OCI-LY3 (cell line): ENCODE measurements at regions not wholly inside any gene's neighbourhood (a gene's known extent, or its start where the extent isn't known, plus 50 kb on each side); places are given as distances from the start of the nearest gene placed in this dataset.
"Not testable (repeated sequence)": the region's sequence is repeated elsewhere in the genome, so short reads cannot be mapped to it uniquely, and the experiment has no call there.

Experiments used
- H2AFZ ChIP-seq: fragments of 200-600, 300-600 bp; shearing (Covaris generic); 2 replicates; pipeline ENCODE4 v1.6.0; 2014; ENCODE audit warnings: antibody characterized with exemption, low read depth, low read length
- H3K27ac ChIP-seq: fragments of 200-600, 300-600 bp; sonication (generic); 2 replicates; pipeline ENCODE4 v1.5.1; 2014; ENCODE audit warnings: mild to moderate bottlenecking, low read length, moderate library complexity, mixed read lengths
- H3K27me3 ChIP-seq: fragments of 200-600, 300-600 bp; sonication (generic); 2 replicates; pipeline ENCODE4 v1.6.1; 2014; ENCODE audit warnings: low read depth, low read length, mixed read lengths
- H3K36me3 ChIP-seq: fragments of 200-600, 300-600 bp; sonication (generic); replicated peaks from 2 replicates; pipeline ENCODE3; 2014; ENCODE audit warnings: low read depth, low read length, mixed read lengths
- H3K4me1 ChIP-seq: fragments of 300-600, 200-600 bp; sonication (generic); 2 replicates; pipeline ENCODE4 v1.6.1; 2014; ENCODE audit warnings: low read length, mixed read lengths
- H3K4me2 ChIP-seq: fragments of 200-600, 300-600 bp; sonication (generic); 2 replicates; pipeline ENCODE4 v1.6.1; 2014; ENCODE audit warnings: low read length, mixed read lengths
- H3K4me3 ChIP-seq: fragments of 300-600, 200-600 bp; sonication (generic); 2 replicates; pipeline ENCODE4 v1.5.1; 2014; ENCODE audit warnings: antibody characterized with exemption, mild to moderate bottlenecking, low read length, moderate library complexity
- H3K79me2 ChIP-seq: fragments of 300-600, 200-600 bp; shearing (Covaris generic); 2 replicates; pipeline ENCODE4 v1.6.1; 2014; ENCODE audit warnings: mild to moderate bottlenecking, low read length, mixed read lengths
- H3K9ac ChIP-seq: fragments of 300-600, 200-600 bp; shearing (Covaris generic); 2 replicates; pipeline ENCODE4 v1.6.0; 2014; ENCODE audit warnings: mild to moderate bottlenecking, low read length, moderate library complexity
- H3K9me3 ChIP-seq: fragments of 200-600, 300-600 bp; shearing (Covaris generic); 2 replicates; pipeline ENCODE4 v1.6.1; 2014; ENCODE audit warnings: low read length, mixed read lengths; ENCODE audit not compliant: insufficient read depth
- H4K20me1 ChIP-seq: fragments of 200-600, 300-600 bp; sonication (generic); 2 replicates; pipeline ENCODE4 v1.6.1; 2016; ENCODE audit warnings: low read length, mixed read lengths; ENCODE audit not compliant: insufficient read depth
- EZH2phosphoT487 ChIP-seq: fragments of 200-600 bp; shearing (Covaris generic); IDR thresholded peaks from 2 replicates; pipeline ENCODE4 v1.6.1; 2018; ENCODE audit warnings: antibody characterized with exemption, mixed run types, low read depth
- TF ChIP-seq, protein P1 (sequence below): fragments of 200-600, 300-600 bp; sonication (generic); IDR thresholded peaks from 2 replicates; pipeline ENCODE4 v1.5.1; 2014; ENCODE audit warnings: antibody characterized with exemption, low read length, low read depth

DNA sequence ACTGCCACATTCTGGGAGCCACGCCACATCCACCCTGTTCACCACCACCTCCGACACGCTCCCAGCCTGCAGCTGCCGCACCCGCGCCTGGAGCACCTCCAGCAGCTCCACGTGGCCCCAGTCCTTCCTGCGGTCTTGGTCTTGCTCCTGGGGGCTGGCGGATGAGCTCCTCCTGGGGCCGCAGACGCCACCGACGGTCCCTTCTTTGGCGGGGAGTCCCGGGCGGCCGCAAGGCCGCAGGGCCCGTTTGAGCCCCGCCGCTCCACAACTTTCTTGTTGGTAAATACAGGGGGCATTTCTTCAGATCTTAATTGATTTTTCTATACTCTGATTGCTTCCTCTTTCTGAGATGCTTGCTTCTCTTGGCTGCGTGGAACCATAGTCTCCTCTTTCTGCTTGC is 75.3 kb upstream of the MED13 start:
- Histone ChIP-seq H4K20me1 (no peaks in the 10 kb centered on the region), H3K4me2 (no peak overlapping the region), H2AFZ (no peak overlapping the region), H3K27me3 (0 out of 2 replicates have a peak, but pooled peaks cover 2% of the 10 kb centered on the region), H3K36me3 (no peaks in the 10 kb centered on the region), H3K79me2 (no peaks in the 10 kb centered on the region), H3K9ac (no peak overlapping the region), H3K4me1 (no peaks in the 10 kb centered on the region), H3K9me3 (no peaks in the 10 kb centered on the region), H3K4me3 (no peak overlapping the region), H3K27ac (no peak overlapping the region)
- TF ChIP-seq, protein P1, sequence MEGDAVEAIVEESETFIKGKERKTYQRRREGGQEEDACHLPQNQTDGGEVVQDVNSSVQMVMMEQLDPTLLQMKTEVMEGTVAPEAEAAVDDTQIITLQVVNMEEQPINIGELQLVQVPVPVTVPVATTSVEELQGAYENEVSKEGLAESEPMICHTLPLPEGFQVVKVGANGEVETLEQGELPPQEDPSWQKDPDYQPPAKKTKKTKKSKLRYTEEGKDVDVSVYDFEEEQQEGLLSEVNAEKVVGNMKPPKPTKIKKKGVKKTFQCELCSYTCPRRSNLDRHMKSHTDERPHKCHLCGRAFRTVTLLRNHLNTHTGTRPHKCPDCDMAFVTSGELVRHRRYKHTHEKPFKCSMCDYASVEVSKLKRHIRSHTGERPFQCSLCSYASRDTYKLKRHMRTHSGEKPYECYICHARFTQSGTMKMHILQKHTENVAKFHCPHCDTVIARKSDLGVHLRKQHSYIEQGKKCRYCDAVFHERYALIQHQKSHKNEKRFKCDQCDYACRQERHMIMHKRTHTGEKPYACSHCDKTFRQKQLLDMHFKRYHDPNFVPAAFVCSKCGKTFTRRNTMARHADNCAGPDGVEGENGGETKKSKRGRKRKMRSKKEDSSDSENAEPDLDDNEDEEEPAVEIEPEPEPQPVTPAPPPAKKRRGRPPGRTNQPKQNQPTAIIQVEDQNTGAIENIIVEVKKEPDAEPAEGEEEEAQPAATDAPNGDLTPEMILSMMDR: no peak
- no peak for TF ChIP-seq EZH2phosphoT487

- H3K4me2 ChIP-seq, H3K79me2 ChIP-seq, H3K9me3 ChIP-seq, H3K36me3 ChIP-seq, H3K4me1 ChIP-seq, H3K27ac ChIP-seq, H3K4me3 ChIP-seq, H3K9ac ChIP-seq, H3K27me3 ChIP-seq, H4K20me1 ChIP-seq, H2AFZ ChIP-seq: not testable (repeated sequence)
Measured at GRCh38 chr17:62139690-62140354, 74.7 kb upstream of the MED13 start.

- TF ChIP-seq, protein P1: no peak
- no peak for TF ChIP-seq EZH2phosphoT487
- Histone ChIP-seq H3K27me3 (0 out of 2 replicates have a peak, but pooled peaks cover 2% of the 10 kb centered on the region), H3K79me2 (no peaks in the 10 kb centered on the region), H3K4me2 (no peak overlapping the region), H3K9me3 (no peaks in the 10 kb centered on the region), H3K27ac (no peak overlapping the region), H2AFZ (no peak overlapping the region), H3K36me3 (no peaks in the 10 kb centered on the region), H3K9ac (no peak overlapping the region), H3K4me3 (no peak overlapping the region), H3K4me1 (no peaks in the 10 kb centered on the region), H4K20me1 (no peaks in the 10 kb centered on the region)
Measured at GRCh38 chr17:62139141-62139540, 74.1 kb upstream of the MED13 start.

- not testable (repeated sequence) for H3K27ac ChIP-seq, H3K27me3 ChIP-seq, H3K9me3 ChIP-seq, H4K20me1 ChIP-seq, H3K36me3 ChIP-seq, H3K4me1 ChIP-seq, H3K9ac ChIP-seq, H3K4me2 ChIP-seq, H2AFZ ChIP-seq, H3K4me3 ChIP-seq, H3K79me2 ChIP-seq
Measured at GRCh38 chr17:62138676-62139121, 73.6 kb upstream of the MED13 start.

DNA sequence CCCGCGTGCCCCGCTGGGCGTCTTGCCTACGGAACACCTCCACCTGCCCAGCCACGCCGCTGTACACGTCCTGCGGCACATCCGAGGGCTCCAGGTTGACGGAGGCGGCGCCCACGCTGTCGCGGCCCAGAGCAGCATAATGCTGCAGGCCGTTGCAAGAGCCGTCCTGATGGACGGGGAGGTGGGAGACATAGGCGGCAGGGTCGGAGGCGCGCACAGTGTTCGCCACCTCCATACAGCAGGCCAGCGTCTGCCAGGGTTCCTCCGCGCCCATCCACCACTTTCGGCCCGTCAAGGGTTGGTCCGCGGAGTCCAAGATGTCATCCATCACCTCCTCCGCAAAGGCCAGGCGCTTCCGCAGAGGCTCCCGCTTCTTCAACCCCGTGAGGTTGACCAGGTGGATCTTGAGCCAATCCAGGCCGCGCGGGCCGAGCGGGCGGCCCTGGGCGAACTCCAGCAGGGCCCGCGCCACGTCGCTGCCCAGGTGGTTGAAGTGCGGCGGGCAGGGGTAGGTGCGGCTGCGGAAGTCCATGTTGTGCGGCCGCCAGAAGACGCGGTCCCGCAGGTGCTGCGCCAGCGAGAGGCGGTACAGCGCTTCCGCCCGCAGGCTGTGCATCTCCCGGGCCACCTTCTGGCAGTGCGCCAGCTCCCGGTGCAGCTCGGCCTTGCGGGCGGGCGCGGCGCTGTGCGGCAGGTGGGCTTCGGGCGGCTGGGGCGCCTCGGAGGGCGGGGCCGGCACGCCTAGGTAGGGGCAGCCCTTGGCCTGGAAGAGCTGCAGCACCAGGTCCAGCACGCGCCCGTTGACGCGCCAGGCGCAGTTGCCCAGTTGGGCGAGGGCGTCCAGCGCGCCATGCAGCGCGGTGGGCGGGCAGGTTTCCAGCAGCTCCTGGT is 72.9 kb upstream of the MED13 start:
- not testable (repeated sequence) for H3K79me2 ChIP-seq, H2AFZ ChIP-seq, H3K4me1 ChIP-seq, H3K9ac ChIP-seq, H3K36me3 ChIP-seq, H3K27ac ChIP-seq, H3K4me2 ChIP-seq, H4K20me1 ChIP-seq, H3K27me3 ChIP-seq, H3K4me3 ChIP-seq, H3K9me3 ChIP-seq

DNA sequence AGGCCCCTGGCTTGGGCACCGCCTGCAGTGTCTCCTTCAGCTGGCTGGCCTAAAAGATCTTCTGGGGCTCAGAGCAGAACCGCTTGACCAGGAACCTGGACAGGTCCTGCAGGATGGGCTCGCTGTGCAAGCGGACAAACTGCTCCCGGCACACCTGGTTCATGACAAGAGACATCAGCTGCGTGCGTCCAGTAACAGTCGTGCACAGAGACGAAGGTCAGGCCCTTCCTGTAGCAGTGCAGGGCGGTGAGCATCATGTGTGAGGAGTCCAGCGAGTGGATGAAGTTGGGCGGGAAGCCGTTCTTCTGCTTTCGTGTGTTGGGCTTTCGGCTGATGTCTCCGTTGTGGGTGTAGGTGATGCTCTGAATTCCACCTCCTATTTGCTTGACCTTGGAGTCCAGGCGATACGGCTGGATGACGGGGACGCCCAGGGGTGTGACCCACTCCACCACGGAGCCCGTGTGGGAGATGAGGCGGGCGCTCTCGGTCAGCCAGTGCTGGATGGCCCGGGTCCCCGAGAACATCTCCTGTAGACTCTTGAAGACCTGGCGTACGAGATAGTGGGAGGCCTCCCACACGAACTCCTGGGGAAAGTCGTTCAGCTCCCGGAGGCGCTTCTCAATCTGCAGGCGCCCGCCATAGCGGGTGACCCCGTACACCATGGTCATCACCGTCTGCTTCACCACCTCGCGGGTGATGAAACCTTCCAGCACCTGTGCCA is 72.1 kb upstream of the MED13 start:
- not testable (repeated sequence) for H3K4me3 ChIP-seq, H3K79me2 ChIP-seq, H2AFZ ChIP-seq, H3K27me3 ChIP-seq, H3K27ac ChIP-seq, H3K9me3 ChIP-seq, H4K20me1 ChIP-seq, H3K9ac ChIP-seq, H3K4me1 ChIP-seq, H3K4me2 ChIP-seq, H3K36me3 ChIP-seq
